Stimulated activated naive CD8-positive, alpha-beta T cell treated with anti-CD3 and anti-CD28 coated beads, Interleukin-15, Interleukin-2, amounts not matched to agents 100 U/mL and 50 U/mL, for 24 hours (primary cell): ENCODE measurements at regions not wholly inside any gene's neighbourhood (a gene's known extent, or its start where the extent isn't known, plus 50 kb on each side); places are given as distances from the start of the nearest gene placed in this dataset.
"Not testable (repeated sequence)": the region's sequence is repeated elsewhere in the genome, so short reads cannot be mapped to it uniquely, and the experiment has no call there.

Experiments used
- ATAC-seq: fragments of 150-1000 bp; cut with Tn5 transposase; one replicate; pipeline ENCODE4 v1.10.0; 2021
- DNase-seq: peaks from one replicate; pipeline ENCODE4 v3.0.0; 2021

DNA sequence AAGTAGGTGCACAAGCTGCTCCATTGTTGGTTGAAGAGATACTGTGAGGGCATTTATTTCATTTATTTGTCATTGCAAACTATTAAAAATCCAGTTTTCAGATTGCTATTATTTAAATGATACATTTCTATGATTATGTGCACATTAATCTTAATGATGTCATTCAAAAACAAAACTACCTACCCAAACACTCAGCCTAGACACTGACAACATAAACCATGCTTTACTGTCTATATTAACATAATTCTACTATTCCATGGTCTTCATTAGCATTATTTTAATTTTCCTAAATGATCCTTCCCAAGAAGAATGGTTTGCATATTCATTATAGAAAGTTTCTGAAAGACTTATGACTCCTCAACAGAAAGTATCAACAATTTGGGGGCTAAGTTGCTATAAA lies 813.0 kb upstream of the SLITRK5 start:
- no peak for ATAC-seq

GRCh38 chr13:86862137-86862536 lies 809.0 kb upstream of the SLITRK5 start:
- no peak for DNase-seq
- no peak for ATAC-seq

More for the DNA sequence above, 813.0 kb upstream of the SLITRK5 start:
- DNase-seq: no peak

GRCh38 chr13:86864376-86864775 lies 806.8 kb upstream of the SLITRK5 start:
- no peak for DNase-seq
- ATAC-seq: no peak

DNA sequence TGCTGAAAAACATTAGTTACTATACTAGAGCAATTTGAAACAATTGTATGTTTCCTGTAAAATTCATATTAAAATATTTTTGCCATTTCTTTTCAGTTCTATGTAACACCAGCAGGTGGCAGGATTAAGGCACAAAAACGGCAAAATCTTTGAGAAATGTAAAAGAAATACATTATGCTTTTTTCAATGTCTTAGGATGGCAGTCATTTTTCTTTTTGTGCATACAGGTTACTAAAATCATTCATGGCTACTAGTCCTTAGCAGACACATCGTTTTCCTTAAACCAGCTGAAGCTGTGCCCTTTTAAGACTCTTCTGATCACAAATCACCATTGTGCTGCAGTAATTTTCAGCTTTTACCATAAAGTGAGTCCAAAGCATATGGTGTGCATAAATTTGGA lies 800.7 kb upstream of the SLITRK5 start:
- ATAC-seq (no peak), DNase-seq (no peak)

GRCh38 chr13:86877441-86877840 lies 793.7 kb upstream of the SLITRK5 start:
- no peak for DNase-seq
- ATAC-seq: no peak

DNA sequence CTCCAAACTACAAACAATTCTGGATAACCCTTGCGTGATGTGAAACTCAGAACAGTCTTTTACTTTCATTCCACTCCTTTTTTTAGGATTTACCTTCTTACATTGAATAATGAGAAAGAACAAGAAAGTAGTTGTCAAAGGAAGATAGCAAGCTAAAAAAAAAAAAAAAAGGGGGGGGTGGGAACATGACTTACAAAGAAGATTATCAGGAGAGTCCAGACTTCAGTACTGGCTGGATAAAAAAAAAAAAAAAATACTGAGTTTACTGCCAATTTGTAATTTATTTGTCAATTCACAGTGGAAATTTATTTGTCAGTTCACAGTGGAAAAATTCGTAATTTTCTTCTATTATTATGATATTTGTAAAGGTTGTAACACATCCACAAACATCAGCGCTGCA lies 792.4 kb upstream of the SLITRK5 start:
- ATAC-seq: no peak
- no peak for DNase-seq

DNA sequence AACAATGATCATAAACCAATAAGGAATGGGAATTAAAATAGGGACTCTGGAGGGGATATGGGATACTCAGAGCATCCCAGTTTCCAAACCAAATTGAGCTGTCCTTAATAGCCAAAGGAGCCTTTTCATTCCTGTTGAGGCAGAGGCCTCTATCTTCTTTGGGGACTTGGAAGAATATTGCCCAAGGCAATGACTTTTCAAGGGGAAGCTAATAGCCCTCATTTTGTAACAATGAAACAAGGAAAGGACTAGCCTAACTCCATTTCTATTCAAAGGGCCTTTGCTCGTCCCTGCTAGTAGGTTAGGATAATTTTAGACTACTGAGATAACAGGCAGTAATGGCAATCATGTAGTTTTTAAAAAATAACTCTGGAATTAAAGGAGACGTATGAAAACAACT lies 789.8 kb upstream of the SLITRK5 start:
- no peak for ATAC-seq

GRCh38 chr13:86882107-86882506 lies 789.1 kb upstream of the SLITRK5 start:
- ATAC-seq: no peak
- DNase-seq: no peak

More for the DNA sequence above, 789.8 kb upstream of the SLITRK5 start:
- no peak for DNase-seq

DNA sequence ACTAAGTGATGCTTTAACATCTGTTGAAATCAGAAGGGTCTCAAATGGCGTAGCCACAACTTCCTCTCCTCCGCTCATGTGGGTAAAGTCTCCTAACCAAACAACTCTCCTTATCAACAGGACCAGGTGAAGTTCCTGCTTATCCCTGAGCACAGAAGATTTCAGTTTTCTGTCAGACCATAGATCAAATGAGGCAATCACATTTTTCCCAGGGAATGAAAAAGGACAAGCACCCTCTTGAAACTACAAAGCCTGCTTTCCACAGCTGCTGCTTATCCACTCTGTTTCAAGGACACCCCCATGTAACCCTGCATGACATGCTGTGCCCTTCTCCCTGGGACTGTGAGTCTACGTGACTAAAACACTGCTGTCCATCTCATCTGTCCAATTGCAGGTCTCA lies 788.3 kb upstream of the SLITRK5 start:
- ATAC-seq (no peak), DNase-seq (no peak)

- DNase-seq: no peak
- ATAC-seq: no peak
These were observed 778.8 kb upstream of the SLITRK5 start for GRCh38 chr13:86892330-86892729.

GRCh38 chr13:86900906-86901305 lies 770.3 kb upstream of the SLITRK5 start:
- no peak for ATAC-seq

DNA sequence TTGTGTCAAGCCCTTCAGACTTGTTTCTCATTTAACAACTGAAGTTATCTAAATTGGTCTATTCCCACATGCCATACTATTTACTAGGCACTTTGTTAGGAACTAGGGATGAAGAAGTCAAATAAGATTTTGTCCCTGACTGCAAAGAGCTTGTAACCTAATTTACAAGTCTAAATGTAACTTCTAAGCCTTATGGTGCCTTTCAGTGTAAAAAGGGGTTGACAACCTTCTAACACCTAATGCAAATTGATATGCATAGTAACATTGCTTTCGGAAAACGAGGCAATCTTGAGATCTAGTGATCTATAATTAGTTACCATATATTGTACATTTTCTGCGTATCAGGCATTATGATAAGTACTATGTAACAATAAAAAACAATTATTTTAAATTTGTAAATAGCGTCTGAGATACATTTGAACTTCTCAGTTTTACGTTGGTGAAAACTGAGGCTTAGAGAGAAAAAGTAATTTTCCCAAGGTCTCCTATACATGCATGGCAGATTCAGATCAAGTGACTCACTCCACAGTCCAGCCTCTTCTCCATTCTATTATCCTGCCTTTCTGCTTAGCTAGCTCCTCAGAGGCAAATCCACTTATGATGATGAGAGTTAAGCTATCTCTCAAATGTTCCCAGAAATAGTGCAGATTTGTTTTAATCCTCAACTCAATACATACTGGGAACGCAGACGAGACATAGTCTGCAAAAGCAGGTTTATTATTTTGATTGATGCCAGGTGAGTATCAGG lies 764.9 kb upstream of the SLITRK5 start:
- ATAC-seq: no peak
- no peak for DNase-seq

More at GRCh38 chr13:86900906-86901305, 770.3 kb upstream of the SLITRK5 start:
- DNase-seq: no peak

GRCh38 chr13:86907156-86907555 lies 764.0 kb upstream of the SLITRK5 start:
- ATAC-seq: no peak
- DNase-seq: no peak

GRCh38 chr13:86909318-86909717 lies 761.9 kb upstream of the SLITRK5 start:
- DNase-seq (no peak), ATAC-seq (no peak)

DNA sequence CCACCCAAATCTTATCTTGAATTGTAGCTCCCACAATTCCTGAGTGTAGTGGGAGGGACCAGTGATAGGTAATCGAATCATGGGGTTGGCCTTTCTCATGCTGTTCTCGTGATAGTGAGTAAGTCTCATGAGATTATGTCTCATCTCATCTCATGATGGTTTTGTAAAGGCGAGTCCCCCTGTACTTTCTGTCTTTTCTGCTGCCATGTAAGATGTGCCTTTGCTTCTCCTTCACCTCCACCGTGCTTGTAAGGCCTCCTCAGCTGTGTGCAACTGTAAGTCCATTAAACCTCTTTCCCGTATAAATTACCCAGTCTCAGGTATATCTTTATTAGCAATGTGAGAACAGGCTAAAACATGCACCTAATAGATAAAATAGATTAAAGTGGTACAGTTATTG lies 756.4 kb upstream of the SLITRK5 start:
- ATAC-seq: no peak
- DNase-seq: no peak

DNA sequence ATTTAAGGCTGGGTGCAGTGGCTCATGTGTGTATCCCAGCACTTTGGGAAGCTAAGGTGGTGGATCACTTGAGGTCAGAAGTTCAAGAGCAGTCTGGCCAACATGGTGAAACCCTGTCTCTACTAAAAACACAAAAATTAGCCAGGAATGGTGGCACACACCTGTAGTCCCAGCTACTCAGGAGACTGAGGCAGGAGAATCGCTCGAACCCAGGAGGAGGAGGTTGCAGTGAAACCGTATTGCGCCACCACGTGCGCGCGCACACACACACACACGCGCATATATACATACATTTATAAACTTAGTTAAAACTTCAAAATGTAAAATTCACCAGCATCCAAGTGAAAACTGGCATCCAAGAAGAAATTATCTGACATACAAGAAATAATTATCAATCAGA lies 753.7 kb upstream of the SLITRK5 start:
- ATAC-seq, DNase-seq: not testable (repeated sequence)

DNA sequence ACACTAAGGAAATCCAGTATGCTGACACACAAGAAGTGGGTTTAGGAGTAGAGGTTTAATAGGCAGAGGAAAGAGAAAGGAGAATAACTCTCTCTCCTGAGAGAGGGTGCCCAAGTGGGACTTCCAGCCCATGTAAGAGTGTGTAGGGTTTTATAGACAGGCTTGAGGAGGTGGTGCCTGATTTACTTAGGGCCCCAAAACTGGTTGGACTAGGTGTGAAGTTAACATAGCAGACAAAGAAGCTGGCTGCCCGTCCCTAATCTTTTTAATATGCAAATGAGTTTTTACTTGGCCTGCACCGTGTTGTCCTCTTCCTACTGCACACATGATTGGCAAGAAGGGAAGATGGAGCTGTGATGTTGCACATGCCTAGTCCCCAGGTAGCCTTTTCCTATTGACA lies 752.5 kb upstream of the SLITRK5 start:
- ATAC-seq: no peak

GRCh38 chr13:86920961-86921360 lies 750.2 kb upstream of the SLITRK5 start:
- DNase-seq (no peak), ATAC-seq (no peak)

More for the DNA sequence above, 752.5 kb upstream of the SLITRK5 start:
- DNase-seq: no peak

- DNase-seq (no peak), ATAC-seq (no peak)
These were observed 748.2 kb upstream of the SLITRK5 start for GRCh38 chr13:86922936-86923335.

DNA sequence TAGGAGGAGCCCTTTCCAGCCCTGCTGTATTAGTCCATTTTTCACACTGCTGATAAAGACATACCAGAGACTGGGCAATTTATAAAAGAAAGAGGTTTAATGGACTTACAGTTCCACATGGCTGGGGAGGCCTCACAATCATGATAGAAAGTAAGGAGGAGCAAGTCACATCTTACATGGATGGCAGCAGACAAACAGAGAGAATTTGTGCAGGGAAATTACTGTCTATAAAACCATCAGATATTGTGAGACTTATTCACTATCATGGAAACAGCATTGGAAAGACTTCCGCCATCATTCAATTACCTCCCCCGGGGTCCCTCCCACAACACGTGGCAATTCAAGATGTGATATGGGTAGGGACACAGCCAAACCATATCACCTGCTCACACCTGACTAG lies 744.3 kb upstream of the SLITRK5 start:
- not testable (repeated sequence) for ATAC-seq, DNase-seq

GRCh38 chr13:86932776-86933334 lies 738.3 kb upstream of the SLITRK5 start:
- DNase-seq: no peak
- no peak for ATAC-seq

GRCh38 chr13:86933676-86934075 lies 737.5 kb upstream of the SLITRK5 start:
- ATAC-seq (no peak), DNase-seq (no peak)

DNA sequence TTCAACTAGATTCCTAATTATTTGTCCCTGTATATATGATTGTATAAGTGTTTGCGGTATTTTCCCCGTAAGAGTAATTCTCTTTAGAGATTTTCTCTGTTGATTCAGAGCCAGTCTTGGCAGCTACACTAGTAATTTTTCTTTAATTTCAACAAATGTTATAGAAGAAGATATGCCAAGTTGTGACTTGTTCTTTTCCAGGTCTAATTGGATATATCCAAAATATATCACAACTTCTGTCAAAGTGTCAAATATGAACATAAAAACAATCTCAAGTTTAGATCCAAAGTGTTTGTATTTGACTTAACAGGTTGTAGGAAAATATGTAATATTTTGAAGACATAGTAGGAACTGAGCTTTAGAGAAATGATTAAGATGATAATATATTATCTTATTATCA lies 733.9 kb upstream of the SLITRK5 start:
- DNase-seq (no peak), ATAC-seq (no peak)

DNA sequence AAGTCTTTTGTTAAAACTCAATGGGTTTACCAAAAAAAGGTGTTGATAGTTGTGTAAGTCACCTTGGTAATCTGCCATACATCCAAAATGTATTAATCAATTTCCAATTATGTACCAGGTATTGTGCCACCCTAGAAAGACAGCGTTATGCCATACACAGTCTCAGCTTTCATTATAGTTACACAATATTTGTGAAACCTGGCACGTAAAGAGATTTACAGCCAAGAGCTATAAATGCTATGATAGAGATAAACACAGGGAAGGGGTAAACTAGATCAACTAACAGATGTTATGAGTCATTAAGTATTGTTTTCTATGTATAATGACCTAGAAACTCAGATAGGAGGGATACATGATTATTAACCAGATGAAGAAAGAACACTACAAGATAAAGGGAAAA lies 725.6 kb upstream of the SLITRK5 start:
- no peak for ATAC-seq
- no peak for DNase-seq
